ENCODE measurements at regions not wholly inside any gene's neighbourhood (a gene's known extent, or its start where the extent isn't known, plus 50 kb on each side); places are given as distances from the start of the nearest gene placed in this dataset.
A peak's percentile ranks its signal among the peaks of the same experiment; 100 is the strongest.

DNA sequence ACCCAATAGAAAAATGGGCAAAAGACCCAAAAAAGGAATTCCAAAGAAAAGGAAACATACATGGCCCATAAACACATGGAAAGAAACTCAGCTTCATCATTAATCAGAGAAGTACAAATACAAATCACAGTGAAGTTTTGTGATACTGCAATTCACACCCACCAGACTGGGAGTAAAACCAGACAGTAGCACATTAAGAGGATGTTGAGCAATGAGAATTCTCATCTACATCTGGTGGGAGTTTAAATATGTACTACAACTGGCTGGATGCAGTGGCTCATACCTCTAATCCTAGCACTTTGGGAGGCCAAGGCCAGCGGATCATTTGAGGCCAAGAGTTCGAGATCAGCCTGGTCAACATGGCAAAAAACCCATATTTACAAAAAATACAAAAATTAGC, 125.7 kb upstream of the PHACTR1 start:
- Histone ChIP-seq H3K4me1 (ENCODE audit: insufficient read depth, low read length, poor library complexity, severe bottlenecking) (peaks cover 6% of the 10 kb centered on the region), H3K36me3 (ENCODE audit: insufficient read depth, low read length, poor library complexity, severe bottlenecking) (no peaks in the 10 kb centered on the region), H3K9me3 (ENCODE audit: low read depth, low read length, poor library complexity, severe bottlenecking) (no peaks in the 10 kb centered on the region), H3K27me3 (replicated peaks; ENCODE audit: insufficient read depth, low read depth, low read length, poor library complexity) (no peaks in the 10 kb centered on the region), H3K4me3 (ENCODE audit: low read depth, low read length, poor library complexity, severe bottlenecking) (no peak overlapping the region), H3K27ac (ENCODE audit: low read depth, low read length, poor library complexity, severe bottlenecking) (no peak overlapping the region)
- intact Hi-C loops (cut with micrococcal nuclease; ENCODE audit: unreplicated experiment): no loop called here
- ChIA-PET CTCF (no interaction called here), POLR2A (ENCODE audit: low non-redundant PET) (no interaction called here)
- BruUV-seq (replicated peaks): no TSS peak
- DNase-seq (ENCODE audit: low spot score): no peak
- TF ChIP-seq, protein P1, sequence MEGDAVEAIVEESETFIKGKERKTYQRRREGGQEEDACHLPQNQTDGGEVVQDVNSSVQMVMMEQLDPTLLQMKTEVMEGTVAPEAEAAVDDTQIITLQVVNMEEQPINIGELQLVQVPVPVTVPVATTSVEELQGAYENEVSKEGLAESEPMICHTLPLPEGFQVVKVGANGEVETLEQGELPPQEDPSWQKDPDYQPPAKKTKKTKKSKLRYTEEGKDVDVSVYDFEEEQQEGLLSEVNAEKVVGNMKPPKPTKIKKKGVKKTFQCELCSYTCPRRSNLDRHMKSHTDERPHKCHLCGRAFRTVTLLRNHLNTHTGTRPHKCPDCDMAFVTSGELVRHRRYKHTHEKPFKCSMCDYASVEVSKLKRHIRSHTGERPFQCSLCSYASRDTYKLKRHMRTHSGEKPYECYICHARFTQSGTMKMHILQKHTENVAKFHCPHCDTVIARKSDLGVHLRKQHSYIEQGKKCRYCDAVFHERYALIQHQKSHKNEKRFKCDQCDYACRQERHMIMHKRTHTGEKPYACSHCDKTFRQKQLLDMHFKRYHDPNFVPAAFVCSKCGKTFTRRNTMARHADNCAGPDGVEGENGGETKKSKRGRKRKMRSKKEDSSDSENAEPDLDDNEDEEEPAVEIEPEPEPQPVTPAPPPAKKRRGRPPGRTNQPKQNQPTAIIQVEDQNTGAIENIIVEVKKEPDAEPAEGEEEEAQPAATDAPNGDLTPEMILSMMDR (conservative IDR thresholded peaks at IDR 0.05; ENCODE audit: low read depth, low read length): no peak
- no peak for TF ChIP-seq EZH2 (IDR thresholded peaks at IDR 0.05; ENCODE audit: borderline replicate concordance, low read depth, low read length, poor library complexity, severe bottlenecking)

DNA sequence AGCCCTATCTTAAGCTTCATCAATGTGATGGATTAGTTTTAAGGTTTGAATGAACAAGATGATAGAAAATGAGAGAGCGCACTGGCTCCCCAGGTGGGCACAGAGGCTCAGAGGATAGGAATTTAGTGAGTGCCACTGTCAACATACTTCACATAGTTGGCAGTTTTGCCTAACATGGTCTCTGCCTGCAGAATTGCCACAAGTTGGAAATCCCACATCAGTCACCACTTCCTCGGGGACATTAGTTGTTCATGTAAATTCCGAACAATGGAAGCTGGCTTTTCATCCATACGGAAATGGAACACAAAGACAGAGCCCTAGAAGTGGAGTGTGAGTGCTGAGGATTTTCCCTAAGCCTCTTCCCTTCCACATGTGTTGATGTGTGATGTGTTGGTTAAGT, 123.9 kb upstream of the PHACTR1 start:
- H3K4me1 ChIP-seq (ENCODE audit: insufficient read depth, low read length, poor library complexity, severe bottlenecking): peaks cover 6% of the 10 kb centered on the region
- POLR2A ChIA-PET (ENCODE audit: low non-redundant PET): interaction anchor here (0.6 kb wide), 1 partner anchor 106 kb away, joined by 7 read pairs; no protein-coding TSS in a partner anchor
- DNase-seq (ENCODE audit: low spot score): peak; percentile 49

DNA sequence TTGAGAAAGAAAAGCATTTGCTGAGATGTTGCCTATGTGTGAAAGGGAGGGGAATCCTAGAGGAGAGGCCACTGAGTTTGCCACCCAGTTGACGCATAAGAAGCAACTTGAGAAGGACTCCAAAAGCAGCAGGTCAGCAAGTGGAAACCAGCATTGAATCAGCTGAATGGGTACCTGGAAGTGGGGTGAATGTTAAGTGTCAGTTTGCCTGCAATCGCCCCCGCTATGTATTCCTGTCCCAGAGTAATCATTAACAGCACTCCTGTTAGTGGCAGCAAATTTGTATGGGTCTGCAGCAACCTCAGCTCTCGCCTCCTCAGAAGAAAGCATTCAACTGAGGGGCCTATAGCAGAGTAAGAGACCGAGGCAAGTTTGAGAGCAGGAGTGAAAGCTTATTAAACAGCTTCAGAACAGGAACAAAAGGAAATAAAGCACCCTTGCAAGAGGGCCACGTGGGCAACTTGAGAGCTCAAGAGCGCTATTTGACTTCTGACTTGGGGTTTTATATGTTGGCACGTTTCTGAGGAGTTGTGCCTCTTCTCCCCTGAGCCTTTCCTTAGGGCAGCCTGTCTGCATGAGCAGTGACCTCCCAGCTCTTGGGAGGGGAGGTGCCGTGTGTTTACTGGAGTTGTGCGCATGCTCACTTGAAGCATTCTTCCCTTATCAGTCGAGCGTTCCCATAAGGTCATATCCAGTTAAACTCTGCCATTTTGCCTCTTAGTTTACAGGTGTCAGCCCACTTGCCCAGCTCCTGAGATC, 122.6 kb upstream of the PHACTR1 start:
- no TSS peak for BruUV-seq (replicated peaks)
- POLR2A ChIA-PET (ENCODE audit: low non-redundant PET): no interaction called here
- no peaks in the 10 kb centered on the region for H3K9me3 ChIP-seq (ENCODE audit: low read depth, low read length, poor library complexity, severe bottlenecking)
- H3K4me1 ChIP-seq (ENCODE audit: insufficient read depth, low read length, poor library complexity, severe bottlenecking): peaks cover 6% of the 10 kb centered on the region
- no peaks in the 10 kb centered on the region for H3K27me3 ChIP-seq (replicated peaks; ENCODE audit: insufficient read depth, low read depth, low read length, poor library complexity)
- H3K4me3 ChIP-seq (ENCODE audit: low read depth, low read length, poor library complexity, severe bottlenecking): no peak overlapping the region
- intact Hi-C loops (cut with micrococcal nuclease; ENCODE audit: unreplicated experiment): no loop called here
- no peak for DNase-seq (ENCODE audit: low spot score)
- CTCF ChIA-PET: no interaction called here
- H3K36me3 ChIP-seq (ENCODE audit: insufficient read depth, low read length, poor library complexity, severe bottlenecking): no peaks in the 10 kb centered on the region
- TF ChIP-seq, protein P1 (conservative IDR thresholded peaks at IDR 0.05; ENCODE audit: low read depth, low read length): no peak
- TF ChIP-seq EZH2 (IDR thresholded peaks at IDR 0.05; ENCODE audit: borderline replicate concordance, low read depth, low read length, poor library complexity, severe bottlenecking): no peak
- H3K27ac ChIP-seq (ENCODE audit: low read depth, low read length, poor library complexity, severe bottlenecking): no peak overlapping the region

More for the DNA sequence above, 123.9 kb upstream of the PHACTR1 start:
- intact Hi-C loops (cut with micrococcal nuclease; ENCODE audit: unreplicated experiment): no loop called here
- H3K9me3 ChIP-seq (ENCODE audit: low read depth, low read length, poor library complexity, severe bottlenecking): no peaks in the 10 kb centered on the region
- CTCF ChIA-PET: no interaction called here
- no peak overlapping the region for H3K4me3 ChIP-seq (ENCODE audit: low read depth, low read length, poor library complexity, severe bottlenecking)
- no peaks in the 10 kb centered on the region for H3K27me3 ChIP-seq (replicated peaks; ENCODE audit: insufficient read depth, low read depth, low read length, poor library complexity)
- no peak for TF ChIP-seq EZH2 (IDR thresholded peaks at IDR 0.05; ENCODE audit: borderline replicate concordance, low read depth, low read length, poor library complexity, severe bottlenecking)
- no peak overlapping the region for H3K27ac ChIP-seq (ENCODE audit: low read depth, low read length, poor library complexity, severe bottlenecking)
- no peaks in the 10 kb centered on the region for H3K36me3 ChIP-seq (ENCODE audit: insufficient read depth, low read length, poor library complexity, severe bottlenecking)
- BruUV-seq (replicated peaks): no TSS peak

DNA sequence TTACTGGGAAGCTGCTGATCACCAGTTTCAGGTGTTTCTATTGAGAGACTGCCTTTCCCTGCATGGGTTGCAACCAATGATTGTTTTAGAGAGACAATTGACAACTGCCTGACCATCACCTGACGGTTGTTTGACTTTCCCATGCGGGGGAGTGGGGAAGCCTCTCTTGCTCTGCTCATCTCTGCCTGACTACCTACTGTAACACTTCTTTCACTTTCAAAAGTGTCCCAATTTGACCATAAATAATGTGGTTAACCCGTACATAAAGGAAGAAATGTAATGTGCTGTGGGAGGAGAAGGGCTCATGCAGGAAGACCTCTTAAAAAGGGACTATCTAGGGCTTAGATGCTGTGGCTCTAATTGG, 122.1 kb upstream of the PHACTR1 start:
- no peak overlapping the region for H3K4me3 ChIP-seq (ENCODE audit: low read depth, low read length, poor library complexity, severe bottlenecking)
- POLR2A ChIA-PET (ENCODE audit: low non-redundant PET): no interaction called here
- no peaks in the 10 kb centered on the region for H3K27me3 ChIP-seq (replicated peaks; ENCODE audit: insufficient read depth, low read depth, low read length, poor library complexity)
- TF ChIP-seq EZH2 (IDR thresholded peaks at IDR 0.05; ENCODE audit: borderline replicate concordance, low read depth, low read length, poor library complexity, severe bottlenecking): no peak
- TF ChIP-seq, protein P1 (conservative IDR thresholded peaks at IDR 0.05; ENCODE audit: low read depth, low read length): no peak
- peaks cover 6% of the 10 kb centered on the region for H3K4me1 ChIP-seq (ENCODE audit: insufficient read depth, low read length, poor library complexity, severe bottlenecking)
- H3K9me3 ChIP-seq (ENCODE audit: low read depth, low read length, poor library complexity, severe bottlenecking): no peaks in the 10 kb centered on the region
- CTCF ChIA-PET: no interaction called here
- intact Hi-C loops (cut with micrococcal nuclease; ENCODE audit: unreplicated experiment): no loop called here
- no peaks in the 10 kb centered on the region for H3K36me3 ChIP-seq (ENCODE audit: insufficient read depth, low read length, poor library complexity, severe bottlenecking)
- no peak overlapping the region for H3K27ac ChIP-seq (ENCODE audit: low read depth, low read length, poor library complexity, severe bottlenecking)
- no TSS peak for BruUV-seq (replicated peaks)
- DNase-seq (ENCODE audit: low spot score): no peak
